ENCODE measurements at regions not wholly inside any gene's neighbourhood (a gene's known extent, or its start where the extent isn't known, plus 50 kb on each side); places are given as distances from the start of the nearest gene placed in this dataset.

- no peak for TF ChIP-seq POLR2A (IDR thresholded peaks at IDR 0.05; ENCODE audit: low read length)
- TF ChIP-seq GATA1 (IDR thresholded peaks at IDR 0.05; ENCODE audit: low read depth, low read length), result no peak
Observed at GRCh38 chr1:29777522-29777921, 541.2 kb downstream of the PTPRU start.

All from erythroblast (primary cell).